ENCODE measurements at regions not wholly inside any gene's neighbourhood (a gene's known extent, or its start where the extent isn't known, plus 50 kb on each side); places are given as distances from the start of the nearest gene placed in this dataset.

DNA sequence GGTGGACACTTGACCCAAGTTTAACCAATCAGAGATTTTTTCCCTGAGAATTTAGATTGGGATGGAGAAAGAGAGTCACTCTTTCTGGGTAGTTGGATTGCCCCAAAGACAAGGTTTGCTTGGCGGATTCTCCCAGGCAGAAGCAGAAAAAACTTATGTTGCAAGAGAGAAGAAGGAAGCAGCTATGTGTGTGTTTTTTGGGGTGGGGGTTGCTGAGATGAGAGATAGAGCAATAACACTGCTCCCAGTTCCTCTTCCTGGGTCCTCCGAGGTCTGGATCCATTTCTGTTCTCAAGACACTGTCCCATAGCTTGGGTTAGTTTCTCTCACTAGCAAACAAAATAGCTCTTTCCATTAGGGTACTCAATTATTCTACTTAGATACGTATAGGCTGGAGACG lies 222.1 kb downstream of the STIM2 start:
- Histone ChIP-seq H3K27me3 (ENCODE audit: insufficient read depth) (peaks cover 29% of the 10 kb centered on the region; the same call in 1 of the 2 replicates), H3K4me3 (ENCODE audit: low read depth in 2 of 2, low read length in 1 of 2) (no peak overlapping the region), H3K79me2 (ENCODE audit: insufficient read depth) (no peaks in the 10 kb centered on the region), H3K4me2 (no peak overlapping the region), H3K36me3 (replicated peaks in 1 of 2; ENCODE audit: control insufficient read depth in 1 of 2, insufficient read depth in 2 of 2, low read length in 1 of 2) (no peaks in the 10 kb centered on the region), H3K4me1 (ENCODE audit: control insufficient read depth in 1 of 2, insufficient read depth in 2 of 2, low read depth in 1 of 2, low read length in 1 of 2) (peaks cover 0 to 5% of the 10 kb centered on the region in 2 experiments; a peak in 1 of 4 replicates), H3K9ac (no peak overlapping the region), H2AFZ (ENCODE audit: low read depth) (no peak overlapping the region), H3K9me2 (no peaks in the 10 kb centered on the region), H3K9me3 (no peaks in the 10 kb centered on the region), H3F3A (replicated peaks; ENCODE audit: insufficient read depth) (no peaks in the 10 kb centered on the region), H4K20me1 (ENCODE audit: insufficient read depth) (no peaks in the 10 kb centered on the region), H3K27ac (ENCODE audit: low read depth in 2 of 2, low read length in 1 of 2) (no peak overlapping the region)
- CTCF ChIA-PET, result interaction anchor here (1.3 kb wide), 1 partner anchor 35 kb away, joined by 5 read pairs; no protein-coding TSS in a partner anchor
- DNase-seq, result no peak
- POLR2A ChIA-PET, result no interaction called here
- TF ChIP-seq NRF1 (IDR thresholded peaks at IDR 0.05; ENCODE audit: low read depth, low read length) (no peak), NFIC (IDR thresholded peaks at IDR 0.05; ENCODE audit: borderline replicate concordance) (no peak), YY1 (IDR thresholded peaks at IDR 0.05; ENCODE audit: low read depth) (no peak), FOXM1 (IDR thresholded peaks at IDR 0.05; ENCODE audit: low read depth) (no peak), MXI1 (IDR thresholded peaks at IDR 0.05; ENCODE audit: low read depth, low read length) (no peak), SMC3 (IDR thresholded peaks at IDR 0.05; ENCODE audit: low read depth, low read length) (no peak), RXRA (IDR thresholded peaks at IDR 0.05; ENCODE audit: borderline replicate concordance, low read depth) (no peak)
- 44% methylated on average over 4 of the region's 4 CpGs for WGBS (ENCODE audit: low lambda C conversion rate)

DNA sequence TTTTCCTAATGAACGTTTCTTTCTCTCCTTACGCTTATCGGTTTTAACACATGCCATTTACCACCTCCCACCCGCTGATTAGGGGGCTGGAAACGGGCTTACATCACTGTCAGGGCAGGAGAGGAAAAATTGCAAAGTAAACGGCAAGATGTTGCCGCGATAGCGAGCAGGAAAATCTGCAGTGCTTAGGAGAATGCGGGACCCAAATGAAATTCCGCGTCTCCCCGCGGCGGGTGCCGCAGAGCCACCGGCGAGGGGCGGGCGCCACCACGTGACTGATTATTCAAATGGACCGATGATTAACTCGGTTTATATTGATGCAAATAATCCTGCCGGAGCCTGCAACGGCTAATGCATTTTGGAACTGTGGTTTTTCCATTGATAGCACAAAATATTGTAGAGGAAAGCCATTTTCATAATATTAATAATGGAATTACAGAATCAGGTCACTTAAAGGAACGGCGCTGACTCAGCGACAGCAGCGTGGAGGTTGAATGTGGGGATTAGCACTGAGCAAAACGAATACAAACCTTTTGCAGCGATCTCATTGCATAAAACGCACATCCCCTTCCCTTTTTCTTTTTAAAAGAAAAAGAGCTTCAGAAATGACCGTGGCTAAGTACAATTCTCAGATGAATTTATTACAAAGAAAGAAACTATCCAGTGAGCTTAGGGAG lies 224.2 kb downstream of the STIM2 start:
- CTCF ChIA-PET, result interaction anchor here (0.8 to 1.1 kb wide), 2 partner anchors 36 to 600 kb away, joined by 3 read pairs; no protein-coding TSS in a partner anchor
- Histone ChIP-seq H3K27me3 (ENCODE audit: insufficient read depth) (peaks cover 36% of the 10 kb centered on the region; the same call in 1 of the 2 replicates), H3K9ac (no peak overlapping the region), H4K20me1 (ENCODE audit: insufficient read depth) (no peaks in the 10 kb centered on the region), H3K4me1 (ENCODE audit: control insufficient read depth in 1 of 2, insufficient read depth in 2 of 2, low read depth in 1 of 2, low read length in 1 of 2) (peaks cover 0 to 5% of the 10 kb centered on the region in 2 experiments; a peak in 1 of 4 replicates), H2AFZ (ENCODE audit: low read depth) (peak overlapping the region; percentile 60; the same call in 1 of the 2 replicates), H3K9me3 (no peaks in the 10 kb centered on the region), H3K36me3 (replicated peaks in 1 of 2; ENCODE audit: control insufficient read depth in 1 of 2, insufficient read depth in 2 of 2, low read length in 1 of 2) (no peaks in the 10 kb centered on the region), H3K27ac (ENCODE audit: low read depth in 2 of 2, low read length in 1 of 2) (no peak overlapping the region), H3K4me2 (peak overlapping the region; percentile 78), H3K79me2 (ENCODE audit: insufficient read depth) (no peaks in the 10 kb centered on the region), H3K9me2 (no peaks in the 10 kb centered on the region), H3K4me3 (ENCODE audit: low read depth in 2 of 2, low read length in 1 of 2) (peak overlapping the region; percentile 31 to 45), H3F3A (replicated peaks; ENCODE audit: insufficient read depth) (no peaks in the 10 kb centered on the region)
- 1% methylated on average over 33 of the region's 33 CpGs for WGBS (ENCODE audit: low lambda C conversion rate)
- peak; percentile 52 for DNase-seq
- POLR2A ChIA-PET, result no interaction called here
- TF ChIP-seq RAD21 (IDR thresholded peaks at IDR 0.05; ENCODE audit: low read length) (peak; percentile 27; the same call in 1 of the 2 replicates), EP300 (IDR thresholded peaks at IDR 0.05; ENCODE audit: borderline replicate concordance in 1 of 2, low read depth in 1 of 2, low read length in 1 of 2) (no peak)
- TF ChIP-seq, protein P1, sequence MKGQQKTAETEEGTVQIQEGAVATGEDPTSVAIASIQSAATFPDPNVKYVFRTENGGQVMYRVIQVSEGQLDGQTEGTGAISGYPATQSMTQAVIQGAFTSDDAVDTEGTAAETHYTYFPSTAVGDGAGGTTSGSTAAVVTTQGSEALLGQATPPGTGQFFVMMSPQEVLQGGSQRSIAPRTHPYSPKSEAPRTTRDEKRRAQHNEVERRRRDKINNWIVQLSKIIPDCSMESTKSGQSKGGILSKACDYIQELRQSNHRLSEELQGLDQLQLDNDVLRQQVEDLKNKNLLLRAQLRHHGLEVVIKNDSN (IDR thresholded peaks at IDR 0.05; ENCODE audit: borderline replicate concordance, low read depth), result peak; percentile 79

DNA sequence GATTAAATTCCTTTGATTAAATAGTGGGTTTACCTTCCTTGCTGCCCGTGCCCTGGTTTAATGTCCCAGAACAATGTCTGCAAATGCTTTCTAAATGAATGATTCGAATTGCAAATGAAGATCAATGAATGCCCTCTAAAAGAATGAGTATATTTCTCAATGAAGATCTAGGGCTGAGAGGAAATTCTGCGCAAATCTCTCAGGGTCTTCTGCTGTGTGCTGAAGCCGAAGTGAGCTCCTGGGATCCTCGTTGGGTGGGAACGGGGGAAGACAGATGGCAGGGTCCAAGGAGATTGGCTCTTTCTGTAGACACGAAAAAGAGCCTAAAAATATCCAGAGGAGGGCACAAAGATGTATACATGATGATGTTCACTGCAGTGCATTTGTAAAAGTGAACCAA lies 224.8 kb downstream of the STIM2 start:
- Histone ChIP-seq H3K4me3 (ENCODE audit: low read depth in 2 of 2, low read length in 1 of 2) (no peak overlapping the region), H3K9me3 (no peaks in the 10 kb centered on the region), H3K4me2 (peak overlapping the region; percentile 78), H3K27ac (ENCODE audit: low read depth in 2 of 2, low read length in 1 of 2) (no peak overlapping the region), H3K4me1 (ENCODE audit: control insufficient read depth in 1 of 2, insufficient read depth in 2 of 2, low read depth in 1 of 2, low read length in 1 of 2) (peaks cover 0 to 5% of the 10 kb centered on the region in 2 experiments; a peak in 1 of 4 replicates), H3K36me3 (replicated peaks in 1 of 2; ENCODE audit: control insufficient read depth in 1 of 2, insufficient read depth in 2 of 2, low read length in 1 of 2) (no peaks in the 10 kb centered on the region), H3K9me2 (no peaks in the 10 kb centered on the region), H3K27me3 (ENCODE audit: insufficient read depth) (peaks cover 42% of the 10 kb centered on the region; the same call in 1 of the 2 replicates), H4K20me1 (ENCODE audit: insufficient read depth) (no peaks in the 10 kb centered on the region), H3K79me2 (ENCODE audit: insufficient read depth) (no peaks in the 10 kb centered on the region), H3K9ac (no peak overlapping the region), H2AFZ (ENCODE audit: low read depth) (no peak overlapping the region), H3F3A (replicated peaks; ENCODE audit: insufficient read depth) (no peaks in the 10 kb centered on the region)
- ChIA-PET CTCF (interaction anchor here (0.8 kb wide), 1 partner anchor 599 kb away, joined by 3 read pairs; no protein-coding TSS in a partner anchor), POLR2A (no interaction called here)
- WGBS (ENCODE audit: low lambda C conversion rate), result 6% methylated on average over 7 of the region's 7 CpGs
- no peak for DNase-seq
- no peak for TF ChIP-seq FOSL2 (IDR thresholded peaks at IDR 0.05; ENCODE audit: borderline replicate concordance, low read depth)
- TF ChIP-seq, protein P2, sequence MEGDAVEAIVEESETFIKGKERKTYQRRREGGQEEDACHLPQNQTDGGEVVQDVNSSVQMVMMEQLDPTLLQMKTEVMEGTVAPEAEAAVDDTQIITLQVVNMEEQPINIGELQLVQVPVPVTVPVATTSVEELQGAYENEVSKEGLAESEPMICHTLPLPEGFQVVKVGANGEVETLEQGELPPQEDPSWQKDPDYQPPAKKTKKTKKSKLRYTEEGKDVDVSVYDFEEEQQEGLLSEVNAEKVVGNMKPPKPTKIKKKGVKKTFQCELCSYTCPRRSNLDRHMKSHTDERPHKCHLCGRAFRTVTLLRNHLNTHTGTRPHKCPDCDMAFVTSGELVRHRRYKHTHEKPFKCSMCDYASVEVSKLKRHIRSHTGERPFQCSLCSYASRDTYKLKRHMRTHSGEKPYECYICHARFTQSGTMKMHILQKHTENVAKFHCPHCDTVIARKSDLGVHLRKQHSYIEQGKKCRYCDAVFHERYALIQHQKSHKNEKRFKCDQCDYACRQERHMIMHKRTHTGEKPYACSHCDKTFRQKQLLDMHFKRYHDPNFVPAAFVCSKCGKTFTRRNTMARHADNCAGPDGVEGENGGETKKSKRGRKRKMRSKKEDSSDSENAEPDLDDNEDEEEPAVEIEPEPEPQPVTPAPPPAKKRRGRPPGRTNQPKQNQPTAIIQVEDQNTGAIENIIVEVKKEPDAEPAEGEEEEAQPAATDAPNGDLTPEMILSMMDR (IDR thresholded peaks at IDR 0.05), result no peak
- TF ChIP-seq, protein P3, sequence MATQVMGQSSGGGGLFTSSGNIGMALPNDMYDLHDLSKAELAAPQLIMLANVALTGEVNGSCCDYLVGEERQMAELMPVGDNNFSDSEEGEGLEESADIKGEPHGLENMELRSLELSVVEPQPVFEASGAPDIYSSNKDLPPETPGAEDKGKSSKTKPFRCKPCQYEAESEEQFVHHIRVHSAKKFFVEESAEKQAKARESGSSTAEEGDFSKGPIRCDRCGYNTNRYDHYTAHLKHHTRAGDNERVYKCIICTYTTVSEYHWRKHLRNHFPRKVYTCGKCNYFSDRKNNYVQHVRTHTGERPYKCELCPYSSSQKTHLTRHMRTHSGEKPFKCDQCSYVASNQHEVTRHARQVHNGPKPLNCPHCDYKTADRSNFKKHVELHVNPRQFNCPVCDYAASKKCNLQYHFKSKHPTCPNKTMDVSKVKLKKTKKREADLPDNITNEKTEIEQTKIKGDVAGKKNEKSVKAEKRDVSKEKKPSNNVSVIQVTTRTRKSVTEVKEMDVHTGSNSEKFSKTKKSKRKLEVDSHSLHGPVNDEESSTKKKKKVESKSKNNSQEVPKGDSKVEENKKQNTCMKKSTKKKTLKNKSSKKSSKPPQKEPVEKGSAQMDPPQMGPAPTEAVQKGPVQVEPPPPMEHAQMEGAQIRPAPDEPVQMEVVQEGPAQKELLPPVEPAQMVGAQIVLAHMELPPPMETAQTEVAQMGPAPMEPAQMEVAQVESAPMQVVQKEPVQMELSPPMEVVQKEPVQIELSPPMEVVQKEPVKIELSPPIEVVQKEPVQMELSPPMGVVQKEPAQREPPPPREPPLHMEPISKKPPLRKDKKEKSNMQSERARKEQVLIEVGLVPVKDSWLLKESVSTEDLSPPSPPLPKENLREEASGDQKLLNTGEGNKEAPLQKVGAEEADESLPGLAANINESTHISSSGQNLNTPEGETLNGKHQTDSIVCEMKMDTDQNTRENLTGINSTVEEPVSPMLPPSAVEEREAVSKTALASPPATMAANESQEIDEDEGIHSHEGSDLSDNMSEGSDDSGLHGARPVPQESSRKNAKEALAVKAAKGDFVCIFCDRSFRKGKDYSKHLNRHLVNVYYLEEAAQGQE (IDR thresholded peaks at IDR 0.05; ENCODE audit: low read depth, low read length), result no peak
- TF ChIP-seq NRF1 (IDR thresholded peaks at IDR 0.05; ENCODE audit: low read depth, low read length), result no peak
- TF ChIP-seq POLR2AphosphoS5 (IDR thresholded peaks at IDR 0.05; ENCODE audit: low read depth, low read length), result no peak

All from SK-N-SH (cell line).